SK-N-SH treated with all-trans-retinoic acid at 6 μM for 48 hours (cell line): ENCODE measurements at regions not wholly inside any gene's neighbourhood (a gene's known extent, or its start where the extent isn't known, plus 50 kb on each side); places are given as distances from the start of the nearest gene placed in this dataset.

Experiments
- ARNTL ChIP-seq: fragments of 450-650 bp; formaldehyde crosslinking; IDR thresholded peaks from 2 replicates; pipeline ENCODE4 v1.5.0; 2020; ENCODE audit warnings: low read depth, mild to moderate bottlenecking, moderate library complexity, borderline replicate concordance
- CREB5 ChIP-seq: fragments of 250-450 bp; sonication (Bioruptor Pico); IDR thresholded peaks from 2 replicates; pipeline ENCODE4 v1.5.1; 2020; ENCODE audit warnings: low read depth, mild to moderate bottlenecking, moderate library complexity
- CSDC2 ChIP-seq: fragments of 250-450 bp; sonication (Bioruptor Pico); IDR thresholded peaks from 2 replicates; pipeline ENCODE4 v1.5.0; 2020; ENCODE audit warnings: mild to moderate bottlenecking, moderate library complexity
- GLIS3 ChIP-seq: fragments of 250-450 bp; sonication (Bioruptor Pico); IDR thresholded peaks from 2 replicates; pipeline ENCODE4 v1.5.0; 2020; ENCODE audit warnings: mild to moderate bottlenecking, moderate library complexity
- ZFP3 ChIP-seq: fragments of 250-450 bp; sonication (Bioruptor Pico); IDR thresholded peaks from 2 replicates; pipeline ENCODE4 v1.5.0; 2020; ENCODE audit warnings: mild to moderate bottlenecking, moderate library complexity
- TF ChIP-seq, protein P1 (sequence below): fragments of 250-450 bp; sonication (Bioruptor Pico); IDR thresholded peaks from 2 replicates; pipeline ENCODE4 v1.8.0; 2020; ENCODE audit warnings: mild to moderate bottlenecking, moderate library complexity, borderline replicate concordance
- TF ChIP-seq, protein P2 (sequence below): fragments of 250-450 bp; sonication (Bioruptor Pico); IDR thresholded peaks from 2 replicates; pipeline ENCODE4 v1.5.0; 2020; ENCODE audit warnings: mild to moderate bottlenecking, moderate library complexity

- TF ChIP-seq ARNTL (CRISPR knock-in tag), result no peak
- TF ChIP-seq ZFP3 (CRISPR knock-in tag), result no peak
- TF ChIP-seq, protein P1, sequence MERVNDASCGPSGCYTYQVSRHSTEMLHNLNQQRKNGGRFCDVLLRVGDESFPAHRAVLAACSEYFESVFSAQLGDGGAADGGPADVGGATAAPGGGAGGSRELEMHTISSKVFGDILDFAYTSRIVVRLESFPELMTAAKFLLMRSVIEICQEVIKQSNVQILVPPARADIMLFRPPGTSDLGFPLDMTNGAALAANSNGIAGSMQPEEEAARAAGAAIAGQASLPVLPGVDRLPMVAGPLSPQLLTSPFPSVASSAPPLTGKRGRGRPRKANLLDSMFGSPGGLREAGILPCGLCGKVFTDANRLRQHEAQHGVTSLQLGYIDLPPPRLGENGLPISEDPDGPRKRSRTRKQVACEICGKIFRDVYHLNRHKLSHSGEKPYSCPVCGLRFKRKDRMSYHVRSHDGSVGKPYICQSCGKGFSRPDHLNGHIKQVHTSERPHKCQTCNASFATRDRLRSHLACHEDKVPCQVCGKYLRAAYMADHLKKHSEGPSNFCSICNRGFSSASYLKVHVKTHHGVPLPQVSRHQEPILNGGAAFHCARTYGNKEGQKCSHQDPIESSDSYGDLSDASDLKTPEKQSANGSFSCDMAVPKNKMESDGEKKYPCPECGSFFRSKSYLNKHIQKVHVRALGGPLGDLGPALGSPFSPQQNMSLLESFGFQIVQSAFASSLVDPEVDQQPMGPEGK (CRISPR knock-in tag), result no peak
- TF ChIP-seq CREB5 (CRISPR knock-in tag), result no peak
- no peak for TF ChIP-seq GLIS3
- TF ChIP-seq CSDC2 (CRISPR knock-in tag), result no peak
- TF ChIP-seq, protein P2, sequence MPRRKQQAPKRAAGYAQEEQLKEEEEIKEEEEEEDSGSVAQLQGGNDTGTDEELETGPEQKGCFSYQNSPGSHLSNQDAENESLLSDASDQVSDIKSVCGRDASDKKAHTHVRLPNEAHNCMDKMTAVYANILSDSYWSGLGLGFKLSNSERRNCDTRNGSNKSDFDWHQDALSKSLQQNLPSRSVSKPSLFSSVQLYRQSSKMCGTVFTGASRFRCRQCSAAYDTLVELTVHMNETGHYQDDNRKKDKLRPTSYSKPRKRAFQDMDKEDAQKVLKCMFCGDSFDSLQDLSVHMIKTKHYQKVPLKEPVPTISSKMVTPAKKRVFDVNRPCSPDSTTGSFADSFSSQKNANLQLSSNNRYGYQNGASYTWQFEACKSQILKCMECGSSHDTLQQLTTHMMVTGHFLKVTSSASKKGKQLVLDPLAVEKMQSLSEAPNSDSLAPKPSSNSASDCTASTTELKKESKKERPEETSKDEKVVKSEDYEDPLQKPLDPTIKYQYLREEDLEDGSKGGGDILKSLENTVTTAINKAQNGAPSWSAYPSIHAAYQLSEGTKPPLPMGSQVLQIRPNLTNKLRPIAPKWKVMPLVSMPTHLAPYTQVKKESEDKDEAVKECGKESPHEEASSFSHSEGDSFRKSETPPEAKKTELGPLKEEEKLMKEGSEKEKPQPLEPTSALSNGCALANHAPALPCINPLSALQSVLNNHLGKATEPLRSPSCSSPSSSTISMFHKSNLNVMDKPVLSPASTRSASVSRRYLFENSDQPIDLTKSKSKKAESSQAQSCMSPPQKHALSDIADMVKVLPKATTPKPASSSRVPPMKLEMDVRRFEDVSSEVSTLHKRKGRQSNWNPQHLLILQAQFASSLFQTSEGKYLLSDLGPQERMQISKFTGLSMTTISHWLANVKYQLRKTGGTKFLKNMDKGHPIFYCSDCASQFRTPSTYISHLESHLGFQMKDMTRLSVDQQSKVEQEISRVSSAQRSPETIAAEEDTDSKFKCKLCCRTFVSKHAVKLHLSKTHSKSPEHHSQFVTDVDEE (CRISPR knock-in tag), result no peak
Measured at GRCh38 chr4:180330521-180330920, 1912.7 kb upstream of the TENM3 start.
